ENCODE measurements at regions not wholly inside any gene's neighbourhood (a gene's known extent, or its start where the extent isn't known, plus 50 kb on each side); places are given as distances from the start of the nearest gene placed in this dataset.

DNA sequence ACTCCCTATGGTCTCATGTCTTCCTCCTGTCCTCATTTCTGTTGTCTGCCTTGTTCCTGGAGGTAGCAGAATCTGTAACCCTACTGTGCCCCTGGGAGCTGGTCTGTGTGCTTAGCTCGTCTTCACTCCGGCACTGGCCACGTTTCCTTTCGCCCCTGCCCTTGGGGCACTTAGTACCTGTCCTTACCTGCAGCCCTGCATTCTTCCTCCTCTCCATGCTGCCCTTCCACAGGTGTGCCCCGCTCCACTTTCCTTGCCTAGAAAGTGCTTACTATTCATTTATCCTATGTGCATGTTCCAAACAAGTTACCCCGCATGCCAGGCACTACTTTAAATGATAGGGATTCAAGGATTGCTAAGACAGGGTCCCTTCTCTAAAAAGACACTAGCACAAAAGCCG, 199.9 kb upstream of the ZMIZ1 start:
- TF ChIP-seq NFIC (IDR thresholded peaks at IDR 0.05; ENCODE audit: borderline replicate concordance): no peak
- no peak for TF ChIP-seq YY1 (IDR thresholded peaks at IDR 0.05; ENCODE audit: low read depth)
- no peak for TF ChIP-seq GABPA (IDR thresholded peaks at IDR 0.05; ENCODE audit: low read depth)
- no peak for TF ChIP-seq TCF12 (IDR thresholded peaks at IDR 0.05)
- TF ChIP-seq, protein P1, sequence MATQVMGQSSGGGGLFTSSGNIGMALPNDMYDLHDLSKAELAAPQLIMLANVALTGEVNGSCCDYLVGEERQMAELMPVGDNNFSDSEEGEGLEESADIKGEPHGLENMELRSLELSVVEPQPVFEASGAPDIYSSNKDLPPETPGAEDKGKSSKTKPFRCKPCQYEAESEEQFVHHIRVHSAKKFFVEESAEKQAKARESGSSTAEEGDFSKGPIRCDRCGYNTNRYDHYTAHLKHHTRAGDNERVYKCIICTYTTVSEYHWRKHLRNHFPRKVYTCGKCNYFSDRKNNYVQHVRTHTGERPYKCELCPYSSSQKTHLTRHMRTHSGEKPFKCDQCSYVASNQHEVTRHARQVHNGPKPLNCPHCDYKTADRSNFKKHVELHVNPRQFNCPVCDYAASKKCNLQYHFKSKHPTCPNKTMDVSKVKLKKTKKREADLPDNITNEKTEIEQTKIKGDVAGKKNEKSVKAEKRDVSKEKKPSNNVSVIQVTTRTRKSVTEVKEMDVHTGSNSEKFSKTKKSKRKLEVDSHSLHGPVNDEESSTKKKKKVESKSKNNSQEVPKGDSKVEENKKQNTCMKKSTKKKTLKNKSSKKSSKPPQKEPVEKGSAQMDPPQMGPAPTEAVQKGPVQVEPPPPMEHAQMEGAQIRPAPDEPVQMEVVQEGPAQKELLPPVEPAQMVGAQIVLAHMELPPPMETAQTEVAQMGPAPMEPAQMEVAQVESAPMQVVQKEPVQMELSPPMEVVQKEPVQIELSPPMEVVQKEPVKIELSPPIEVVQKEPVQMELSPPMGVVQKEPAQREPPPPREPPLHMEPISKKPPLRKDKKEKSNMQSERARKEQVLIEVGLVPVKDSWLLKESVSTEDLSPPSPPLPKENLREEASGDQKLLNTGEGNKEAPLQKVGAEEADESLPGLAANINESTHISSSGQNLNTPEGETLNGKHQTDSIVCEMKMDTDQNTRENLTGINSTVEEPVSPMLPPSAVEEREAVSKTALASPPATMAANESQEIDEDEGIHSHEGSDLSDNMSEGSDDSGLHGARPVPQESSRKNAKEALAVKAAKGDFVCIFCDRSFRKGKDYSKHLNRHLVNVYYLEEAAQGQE (IDR thresholded peaks at IDR 0.05; ENCODE audit: low read depth, low read length): no peak
- Histone ChIP-seq H3K9me2 (no peaks in the 10 kb centered on the region), H2AFZ (ENCODE audit: low read depth) (no peak overlapping the region), H3K4me3 (ENCODE audit: low read depth in 2 of 2, low read length in 1 of 2) (no peak overlapping the region), H3K9ac (no peak overlapping the region), H3K79me2 (ENCODE audit: insufficient read depth) (no peaks in the 10 kb centered on the region), H3K4me2 (no peak overlapping the region), H4K20me1 (ENCODE audit: insufficient read depth) (no peaks in the 10 kb centered on the region), H3K36me3 (replicated peaks in 1 of 2; ENCODE audit: control insufficient read depth in 1 of 2, insufficient read depth in 2 of 2, low read length in 1 of 2) (no peaks in the 10 kb centered on the region), H3K4me1 (ENCODE audit: control insufficient read depth in 1 of 2, insufficient read depth in 2 of 2, low read depth in 1 of 2, low read length in 1 of 2) (peaks cover 0 to 45% of the 10 kb centered on the region in 2 experiments; a peak in 2 of 4 replicates), H3K27me3 (ENCODE audit: insufficient read depth) (no peaks in the 10 kb centered on the region), H3K9me3 (no peaks in the 10 kb centered on the region), H3K27ac (ENCODE audit: low read depth in 2 of 2, low read length in 1 of 2) (no peak overlapping the region), H3F3A (replicated peaks; ENCODE audit: insufficient read depth) (no peaks in the 10 kb centered on the region)
- DNase-seq: no peak
- ChIA-PET POLR2A (no interaction called here), CTCF (interaction anchor here (0.8 kb wide), 1 partner anchor 822 kb away, joined by 3 read pairs; no protein-coding TSS in a partner anchor)
- WGBS (ENCODE audit: low lambda C conversion rate): 90% methylated on average over 7 of the region's 7 CpGs

DNA sequence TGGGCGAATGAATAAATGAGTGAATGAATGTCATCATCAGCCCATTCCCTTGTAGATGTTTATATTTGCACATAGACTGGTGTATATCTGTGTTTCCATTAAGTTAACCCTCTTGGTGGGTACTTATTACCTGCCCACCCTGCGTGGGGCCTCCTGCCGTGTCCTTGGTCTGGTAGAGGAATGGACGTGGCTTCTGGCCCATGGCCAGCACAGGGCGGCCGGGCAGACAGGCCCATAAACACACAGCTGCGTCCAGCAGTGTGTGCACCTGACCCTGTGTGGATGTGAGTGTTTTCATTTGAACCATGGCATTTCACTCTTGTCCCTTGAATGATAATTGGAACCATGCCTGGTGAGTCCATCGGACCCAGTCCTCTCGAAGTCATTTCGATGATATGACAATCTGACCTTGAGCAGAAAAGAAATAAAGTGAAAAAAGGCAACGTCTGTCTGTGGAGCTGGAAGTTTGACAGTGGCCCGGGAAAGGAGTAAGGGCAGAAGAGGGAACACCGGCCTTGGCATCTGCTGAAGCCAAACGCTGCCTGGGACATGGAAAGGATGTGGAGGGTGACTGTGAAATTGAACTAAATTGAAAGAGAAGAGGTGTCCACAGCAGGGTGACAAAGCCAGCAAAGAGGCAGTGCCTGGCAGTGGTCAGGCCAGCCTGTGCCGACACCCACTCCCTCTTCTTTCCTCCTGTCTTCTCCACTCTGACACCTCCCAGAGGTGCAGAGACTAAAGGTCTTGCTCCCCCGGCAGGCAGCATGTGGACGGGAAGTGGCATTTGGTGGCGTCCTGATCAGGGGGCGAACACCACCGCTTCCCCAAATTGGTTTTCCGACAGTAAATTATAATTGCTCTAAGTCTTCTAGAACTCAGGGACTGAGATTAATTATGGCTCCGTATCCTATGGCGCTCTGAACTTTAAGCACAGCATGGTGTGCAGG, 199.0 kb upstream of the ZMIZ1 start:
- H3K4me1 ChIP-seq (ENCODE audit: control insufficient read depth in 1 of 2, insufficient read depth in 2 of 2, low read depth in 1 of 2, low read length in 1 of 2): peaks cover 0 to 36% of the 10 kb centered on the region in 2 experiments; a peak in 1 of 4 replicates
- H3K9ac ChIP-seq: no peak overlapping the region
- H3F3A ChIP-seq (replicated peaks; ENCODE audit: insufficient read depth): no peaks in the 10 kb centered on the region
- no peaks in the 10 kb centered on the region for H3K79me2 ChIP-seq (ENCODE audit: insufficient read depth)
- CTCF ChIA-PET: no interaction called here
- POLR2A ChIA-PET: no interaction called here
- H3K27me3 ChIP-seq (ENCODE audit: insufficient read depth): no peaks in the 10 kb centered on the region
- no peaks in the 10 kb centered on the region for H3K9me3 ChIP-seq
- H3K27ac ChIP-seq (ENCODE audit: low read depth in 2 of 2, low read length in 1 of 2): no peak overlapping the region
- H2AFZ ChIP-seq (ENCODE audit: low read depth): no peak overlapping the region
- no peaks in the 10 kb centered on the region for H3K9me2 ChIP-seq
- no peaks in the 10 kb centered on the region for H4K20me1 ChIP-seq (ENCODE audit: insufficient read depth)
- no peak overlapping the region for H3K4me3 ChIP-seq (ENCODE audit: low read depth in 2 of 2, low read length in 1 of 2)
- no peaks in the 10 kb centered on the region for H3K36me3 ChIP-seq (replicated peaks in 1 of 2; ENCODE audit: control insufficient read depth in 1 of 2, insufficient read depth in 2 of 2, low read length in 1 of 2)
- WGBS (ENCODE audit: low lambda C conversion rate): 72% methylated on average over 21 of the region's 23 CpGs
- no peak for DNase-seq
- H3K4me2 ChIP-seq: no peak overlapping the region
- no peak for TF ChIP-seq MXI1 (IDR thresholded peaks at IDR 0.05; ENCODE audit: low read depth, low read length)
- no peak for TF ChIP-seq CHD2 (IDR thresholded peaks at IDR 0.05; ENCODE audit: low read length, partially characterized antibody)
- no peak for TF ChIP-seq GATA2 (CRISPR knock-in tag; IDR thresholded peaks at IDR 0.05)
- no peak for TF ChIP-seq TCF12 (IDR thresholded peaks at IDR 0.05)
- no peak for TF ChIP-seq SIN3A (IDR thresholded peaks at IDR 0.05; ENCODE audit: borderline replicate concordance, low read depth, low read length)
- TF ChIP-seq, protein P2, sequence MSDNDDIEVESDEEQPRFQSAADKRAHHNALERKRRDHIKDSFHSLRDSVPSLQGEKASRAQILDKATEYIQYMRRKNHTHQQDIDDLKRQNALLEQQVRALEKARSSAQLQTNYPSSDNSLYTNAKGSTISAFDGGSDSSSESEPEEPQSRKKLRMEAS (IDR thresholded peaks at IDR 0.05; ENCODE audit: low read depth): no peak
- TF ChIP-seq, protein P1 (IDR thresholded peaks at IDR 0.05; ENCODE audit: low read depth, low read length): no peak
- no peak for TF ChIP-seq MEF2A (IDR thresholded peaks at IDR 0.05; ENCODE audit: borderline replicate concordance, low read depth)
- TF ChIP-seq FOXM1 (IDR thresholded peaks at IDR 0.05; ENCODE audit: low read depth): no peak
- TF ChIP-seq RFX5 (IDR thresholded peaks at IDR 0.05; ENCODE audit: low read length): no peak
- no peak for TF ChIP-seq NFIC (IDR thresholded peaks at IDR 0.05; ENCODE audit: borderline replicate concordance)
- TF ChIP-seq, protein P3, sequence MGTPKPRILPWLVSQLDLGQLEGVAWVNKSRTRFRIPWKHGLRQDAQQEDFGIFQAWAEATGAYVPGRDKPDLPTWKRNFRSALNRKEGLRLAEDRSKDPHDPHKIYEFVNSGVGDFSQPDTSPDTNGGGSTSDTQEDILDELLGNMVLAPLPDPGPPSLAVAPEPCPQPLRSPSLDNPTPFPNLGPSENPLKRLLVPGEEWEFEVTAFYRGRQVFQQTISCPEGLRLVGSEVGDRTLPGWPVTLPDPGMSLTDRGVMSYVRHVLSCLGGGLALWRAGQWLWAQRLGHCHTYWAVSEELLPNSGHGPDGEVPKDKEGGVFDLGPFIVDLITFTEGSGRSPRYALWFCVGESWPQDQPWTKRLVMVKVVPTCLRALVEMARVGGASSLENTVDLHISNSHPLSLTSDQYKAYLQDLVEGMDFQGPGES (IDR thresholded peaks at IDR 0.05; ENCODE audit: low read depth, low read length): no peak
- no peak for TF ChIP-seq ELF1 (IDR thresholded peaks at IDR 0.05)
- TF ChIP-seq JUND (IDR thresholded peaks at IDR 0.05): no peak
- no peak for TF ChIP-seq NRF1 (IDR thresholded peaks at IDR 0.05; ENCODE audit: low read depth, low read length)
